ENCODE measurements at regions not wholly inside any gene's neighbourhood (a gene's known extent, or its start where the extent isn't known, plus 50 kb on each side); places are given as distances from the start of the nearest gene placed in this dataset.

DNA sequence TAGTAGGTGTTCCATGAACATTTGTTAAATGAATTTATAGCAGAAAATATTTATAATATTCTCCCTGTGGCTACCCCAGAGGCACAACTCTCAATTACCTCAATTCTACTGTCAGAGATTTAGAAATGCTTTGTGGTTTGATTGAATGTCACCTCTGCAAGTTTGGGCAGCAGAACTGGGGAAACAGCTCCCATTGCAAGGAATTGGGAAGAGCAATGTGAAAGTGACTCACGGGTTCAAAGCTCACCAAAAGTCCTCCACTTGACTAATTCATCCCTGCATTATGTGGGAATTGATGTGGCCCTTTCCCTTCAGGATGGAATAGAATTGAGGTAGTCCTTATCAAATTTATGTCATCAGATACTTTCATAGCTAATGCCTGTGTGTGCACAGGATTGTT is 562.7 kb downstream of the MFSD1 start:
- Histone ChIP-seq H3K27me3 (no peaks in the 10 kb centered on the region), H3K9me3 (no peaks in the 10 kb centered on the region), H3K36me3 (no peaks in the 10 kb centered on the region), H3K4me3 (ENCODE audit: low read depth in 1 of 2, low read length in 1 of 2) (no peak overlapping the region), H3K27ac (no peak overlapping the region), H3K4me1 (ENCODE audit: control insufficient read depth in 1 of 2, insufficient read depth in 1 of 2, low read depth in 1 of 2, low read length in 1 of 2) (no peaks in the 10 kb centered on the region)
- TF ChIP-seq, protein P1, sequence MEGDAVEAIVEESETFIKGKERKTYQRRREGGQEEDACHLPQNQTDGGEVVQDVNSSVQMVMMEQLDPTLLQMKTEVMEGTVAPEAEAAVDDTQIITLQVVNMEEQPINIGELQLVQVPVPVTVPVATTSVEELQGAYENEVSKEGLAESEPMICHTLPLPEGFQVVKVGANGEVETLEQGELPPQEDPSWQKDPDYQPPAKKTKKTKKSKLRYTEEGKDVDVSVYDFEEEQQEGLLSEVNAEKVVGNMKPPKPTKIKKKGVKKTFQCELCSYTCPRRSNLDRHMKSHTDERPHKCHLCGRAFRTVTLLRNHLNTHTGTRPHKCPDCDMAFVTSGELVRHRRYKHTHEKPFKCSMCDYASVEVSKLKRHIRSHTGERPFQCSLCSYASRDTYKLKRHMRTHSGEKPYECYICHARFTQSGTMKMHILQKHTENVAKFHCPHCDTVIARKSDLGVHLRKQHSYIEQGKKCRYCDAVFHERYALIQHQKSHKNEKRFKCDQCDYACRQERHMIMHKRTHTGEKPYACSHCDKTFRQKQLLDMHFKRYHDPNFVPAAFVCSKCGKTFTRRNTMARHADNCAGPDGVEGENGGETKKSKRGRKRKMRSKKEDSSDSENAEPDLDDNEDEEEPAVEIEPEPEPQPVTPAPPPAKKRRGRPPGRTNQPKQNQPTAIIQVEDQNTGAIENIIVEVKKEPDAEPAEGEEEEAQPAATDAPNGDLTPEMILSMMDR (IDR thresholded peaks at IDR 0.05): no peak

DNA sequence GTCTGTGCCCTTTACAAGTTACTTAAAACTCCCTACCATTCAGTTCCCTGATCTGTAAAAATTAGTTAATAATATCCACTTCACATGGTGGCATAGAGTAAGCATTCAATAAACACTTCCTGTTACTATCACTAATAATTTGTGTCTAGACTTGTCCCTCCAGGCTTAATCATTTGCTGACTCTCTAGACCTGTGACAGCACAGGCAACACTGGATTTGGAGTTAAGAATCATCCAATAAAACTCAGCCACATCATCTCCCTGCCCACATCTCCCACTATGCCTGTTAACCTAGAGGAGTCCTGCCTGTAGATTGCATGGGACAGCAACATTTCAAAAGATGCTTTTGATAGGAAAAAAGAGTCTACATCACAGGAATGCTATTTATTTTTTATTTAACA is 564.6 kb downstream of the MFSD1 start:
- H3K4me3 ChIP-seq (ENCODE audit: low read depth in 1 of 2, low read length in 1 of 2): no peak overlapping the region
- no peaks in the 10 kb centered on the region for H3K36me3 ChIP-seq
- TF ChIP-seq, protein P1 (IDR thresholded peaks at IDR 0.05): no peak
- no peak overlapping the region for H3K27ac ChIP-seq
- H3K27me3 ChIP-seq: no peaks in the 10 kb centered on the region
- no peaks in the 10 kb centered on the region for H3K9me3 ChIP-seq
- H3K4me1 ChIP-seq (ENCODE audit: control insufficient read depth in 1 of 2, insufficient read depth in 1 of 2, low read depth in 1 of 2, low read length in 1 of 2): no peaks in the 10 kb centered on the region

DNA sequence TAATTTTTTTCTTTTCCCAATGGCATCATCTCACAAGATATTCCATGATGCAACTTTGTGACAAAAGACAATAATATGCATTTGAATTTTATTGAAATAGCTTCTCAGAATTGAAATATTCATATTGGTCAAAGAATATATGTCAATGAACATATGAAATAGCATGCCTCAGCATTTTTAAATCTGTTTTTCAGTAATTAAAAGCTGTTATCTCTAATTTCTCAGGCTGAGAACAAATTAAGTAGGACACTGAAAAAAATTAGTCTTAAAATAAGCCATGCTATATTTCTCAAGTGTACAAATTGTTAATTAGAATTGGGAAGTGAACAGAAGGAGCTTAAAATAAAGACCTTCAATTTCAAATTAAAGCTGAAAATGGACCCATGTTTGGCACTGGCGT is 570.1 kb downstream of the MFSD1 start:
- Histone ChIP-seq H3K9me3 (no peaks in the 10 kb centered on the region), H3K27me3 (no peaks in the 10 kb centered on the region), H3K4me1 (ENCODE audit: control insufficient read depth in 1 of 2, insufficient read depth in 1 of 2, low read depth in 1 of 2, low read length in 1 of 2) (no peaks in the 10 kb centered on the region), H3K27ac (no peak overlapping the region), H3K4me3 (ENCODE audit: low read depth in 1 of 2, low read length in 1 of 2) (no peak overlapping the region), H3K36me3 (no peaks in the 10 kb centered on the region)
- TF ChIP-seq, protein P1 (IDR thresholded peaks at IDR 0.05): no peak

DNA sequence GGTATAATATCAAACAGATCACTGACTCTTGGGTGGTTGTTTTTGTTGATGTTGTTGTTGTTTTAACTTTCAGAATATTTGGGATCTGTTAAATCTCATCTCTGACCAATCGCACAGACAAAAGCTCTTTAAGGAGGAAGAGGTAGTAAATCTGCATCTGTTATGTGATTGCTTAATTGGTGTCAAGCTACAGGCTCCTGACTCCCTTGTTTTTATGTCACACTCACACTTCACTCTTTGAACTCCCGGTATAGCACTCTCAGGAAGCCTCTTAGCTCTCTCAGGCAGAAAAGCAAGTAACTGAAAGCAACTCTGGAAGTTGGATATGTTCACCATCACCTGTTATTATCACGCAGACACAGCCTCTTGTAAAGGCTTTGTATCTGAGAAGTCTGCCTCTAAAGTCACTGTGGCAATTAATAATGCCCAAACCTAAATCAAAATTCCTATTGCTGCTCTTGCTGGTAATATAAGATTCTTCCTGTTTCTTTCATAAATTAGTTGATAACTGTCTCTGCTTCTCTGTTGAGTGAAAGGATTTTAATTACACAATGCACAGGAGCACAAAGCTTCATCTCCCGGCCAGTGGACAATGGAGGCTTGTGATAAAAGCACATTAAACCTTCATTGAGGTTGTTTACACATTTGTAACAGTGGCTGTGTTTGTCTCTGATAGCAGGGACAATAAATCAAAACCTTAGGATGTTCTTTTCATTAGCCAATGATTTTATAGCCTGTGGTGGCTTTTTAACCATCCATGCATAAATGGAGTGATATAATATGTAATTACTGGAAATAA is 576.7 kb downstream of the MFSD1 start:
- TF ChIP-seq, protein P1 (IDR thresholded peaks at IDR 0.05): no peak
- Histone ChIP-seq H3K4me1 (ENCODE audit: control insufficient read depth in 1 of 2, insufficient read depth in 1 of 2, low read depth in 1 of 2, low read length in 1 of 2) (no peaks in the 10 kb centered on the region), H3K27ac (no peak overlapping the region), H3K27me3 (no peaks in the 10 kb centered on the region), H3K9me3 (no peaks in the 10 kb centered on the region), H3K4me3 (ENCODE audit: low read depth in 1 of 2, low read length in 1 of 2) (no peak overlapping the region), H3K36me3 (no peaks in the 10 kb centered on the region)

DNA sequence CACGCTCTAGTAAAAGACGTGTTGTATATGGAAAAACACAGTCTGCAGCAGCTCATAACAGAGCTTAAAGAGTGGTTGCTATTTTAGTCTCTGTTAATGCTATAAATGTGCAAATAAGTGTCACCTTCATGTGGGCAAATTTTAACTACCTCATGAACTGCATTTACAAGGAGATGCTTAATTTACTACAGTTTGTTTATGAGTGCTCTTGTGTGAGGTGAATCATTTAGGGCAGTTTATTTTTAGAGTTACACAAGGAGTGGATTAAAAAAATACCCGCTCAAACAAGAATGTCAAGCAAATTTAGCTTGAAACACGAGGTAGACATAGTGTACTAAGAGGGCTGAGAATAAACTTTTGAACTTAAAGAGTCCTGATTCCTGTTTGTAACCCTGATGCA is 579.0 kb downstream of the MFSD1 start:
- no peaks in the 10 kb centered on the region for H3K9me3 ChIP-seq
- no peaks in the 10 kb centered on the region for H3K4me1 ChIP-seq (ENCODE audit: control insufficient read depth in 1 of 2, insufficient read depth in 1 of 2, low read depth in 1 of 2, low read length in 1 of 2)
- H3K27me3 ChIP-seq: no peaks in the 10 kb centered on the region
- no peak overlapping the region for H3K27ac ChIP-seq
- TF ChIP-seq, protein P1 (IDR thresholded peaks at IDR 0.05): no peak
- no peak overlapping the region for H3K4me3 ChIP-seq (ENCODE audit: low read depth in 1 of 2, low read length in 1 of 2)
- no peaks in the 10 kb centered on the region for H3K36me3 ChIP-seq

Measured in neutrophil (primary cell).